DMS 273 treated with DMSO at 0.1 percent for 48 hours (cell line): ENCODE measurements at regions not wholly inside any gene's neighbourhood (a gene's known extent, or its start where the extent isn't known, plus 50 kb on each side); places are given as distances from the start of the nearest gene placed in this dataset.
A peak's percentile ranks its signal among the peaks of the same experiment; 100 is the strongest.
"Not testable (repeated sequence)": the region's sequence is repeated elsewhere in the genome, so short reads cannot be mapped to it uniquely, and the experiment has no call there.

ENCODE experiments used
- DNase-seq: peaks from one replicate; lab custom pipeline; 2025; lab: John Stamatoyannopoulos, UW

DNA sequence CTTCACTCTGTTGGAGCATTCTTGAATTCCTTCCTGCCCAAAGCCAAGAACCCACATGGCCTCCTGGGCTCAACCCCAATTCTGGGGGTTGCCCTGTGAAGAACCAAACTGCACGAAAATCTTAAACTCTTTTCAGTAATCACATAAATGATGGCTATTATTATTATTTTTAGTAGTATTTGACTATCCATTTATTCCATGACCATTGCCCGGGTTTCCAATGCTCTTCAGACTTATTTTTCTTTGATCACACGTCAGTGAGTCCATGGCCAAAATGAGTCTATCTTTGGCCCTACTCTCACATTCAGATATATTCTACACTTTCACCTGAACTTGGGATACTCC, 185.9 kb downstream of the AVL9 start:
- no peak for DNase-seq

DNA sequence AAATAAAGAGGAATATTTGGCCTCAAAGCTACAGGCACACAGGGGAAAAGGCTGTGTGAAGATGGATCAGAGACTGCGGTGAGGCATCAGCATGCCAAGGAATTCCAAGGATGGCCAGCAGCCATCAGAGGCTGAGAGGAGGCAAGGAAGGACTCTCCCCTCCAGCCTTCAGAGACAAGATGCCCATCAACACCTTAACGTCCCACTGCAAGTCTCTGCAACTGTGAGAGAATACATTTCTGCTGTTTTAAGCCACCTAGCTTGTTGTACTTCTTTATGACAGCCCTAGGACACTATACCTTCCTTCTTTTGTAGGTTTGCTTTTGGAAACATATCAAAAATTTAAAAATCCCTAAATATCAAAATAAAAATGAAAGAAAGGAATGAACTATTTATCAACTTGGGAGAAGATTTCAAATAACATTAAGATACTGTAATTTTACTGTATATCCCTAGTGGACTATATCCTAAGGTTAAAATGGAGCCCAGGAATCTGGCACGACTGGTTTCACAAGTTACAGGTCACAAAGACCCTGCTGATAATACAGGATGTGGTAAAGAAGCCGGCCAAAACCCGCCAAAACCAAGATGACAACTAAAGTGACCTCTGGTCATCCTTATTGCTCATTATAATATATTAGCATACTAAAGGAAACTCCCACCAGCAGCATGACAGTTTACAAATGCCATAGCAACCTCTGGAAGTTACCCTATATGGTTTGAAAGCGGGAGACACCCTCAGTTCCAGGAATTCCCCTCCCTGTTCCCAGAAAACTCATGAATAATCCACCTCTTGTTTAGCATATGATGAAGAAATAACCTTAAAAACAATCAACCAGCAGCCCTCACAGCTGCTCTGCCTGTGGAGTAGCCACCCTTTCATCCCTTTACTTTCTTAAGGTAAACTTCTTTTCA, 185.2 kb downstream of the AVL9 start:
- no peak for DNase-seq

- DNase-seq, result no peak
These were observed 183.9 kb downstream of the AVL9 start for GRCh38 chr7:32679192-32679591.

DNA sequence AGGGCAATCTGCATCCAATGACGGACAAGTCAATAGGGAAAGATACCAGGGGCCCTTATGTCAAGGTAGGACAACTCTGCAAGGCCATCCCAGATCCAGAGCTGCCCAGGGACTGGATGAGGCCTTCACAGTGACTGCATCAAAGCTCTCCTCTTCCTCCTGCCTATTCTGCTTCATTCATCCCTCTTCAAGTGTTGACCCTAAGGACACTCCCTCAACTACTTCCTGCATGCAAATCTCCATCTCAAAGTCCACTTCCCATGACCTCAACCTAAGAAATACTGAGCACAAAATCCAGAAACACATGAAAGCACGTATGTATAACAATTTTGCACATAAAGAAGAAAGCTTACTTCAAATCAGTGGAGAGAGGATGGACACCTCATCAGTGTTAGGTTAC, 182.3 kb downstream of the AVL9 start:
- DNase-seq, result no peak

DNA sequence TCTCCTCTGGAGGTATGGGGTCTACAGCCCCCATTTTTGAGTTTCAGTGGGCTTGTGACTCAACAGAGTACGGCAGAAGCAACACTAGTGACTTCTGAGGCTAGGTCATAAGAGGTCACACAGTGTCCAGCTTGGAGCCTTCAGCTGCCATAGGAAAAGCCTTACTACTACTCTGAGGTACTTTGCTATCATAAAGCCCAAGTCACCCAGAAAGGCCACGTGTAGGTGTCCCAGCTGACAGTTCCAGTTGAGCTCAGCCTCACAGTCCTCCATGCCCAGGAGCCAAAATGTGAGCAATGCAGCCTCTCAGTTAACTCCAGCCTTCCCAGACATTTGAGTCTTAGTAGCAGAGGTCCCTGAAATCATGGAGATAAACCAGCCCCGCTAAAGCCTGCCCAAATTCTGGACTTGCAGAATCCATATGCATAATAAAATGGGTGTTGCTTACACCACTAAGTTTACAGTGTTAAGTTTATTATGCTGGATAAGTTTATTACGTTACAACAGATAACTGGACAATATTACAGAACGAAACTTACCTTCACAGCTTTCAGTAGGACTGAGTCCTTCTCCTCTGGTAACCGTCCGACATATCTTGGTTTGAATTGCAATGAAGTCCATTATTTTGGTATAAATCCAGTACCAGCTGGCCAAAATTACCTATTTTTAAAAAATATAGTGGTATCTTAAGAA, 181.1 kb downstream of the AVL9 start:
- DNase-seq, result no peak

- no peak for DNase-seq
These were observed 178.1 kb downstream of the AVL9 start for GRCh38 chr7:32673275-32673983.

DNA sequence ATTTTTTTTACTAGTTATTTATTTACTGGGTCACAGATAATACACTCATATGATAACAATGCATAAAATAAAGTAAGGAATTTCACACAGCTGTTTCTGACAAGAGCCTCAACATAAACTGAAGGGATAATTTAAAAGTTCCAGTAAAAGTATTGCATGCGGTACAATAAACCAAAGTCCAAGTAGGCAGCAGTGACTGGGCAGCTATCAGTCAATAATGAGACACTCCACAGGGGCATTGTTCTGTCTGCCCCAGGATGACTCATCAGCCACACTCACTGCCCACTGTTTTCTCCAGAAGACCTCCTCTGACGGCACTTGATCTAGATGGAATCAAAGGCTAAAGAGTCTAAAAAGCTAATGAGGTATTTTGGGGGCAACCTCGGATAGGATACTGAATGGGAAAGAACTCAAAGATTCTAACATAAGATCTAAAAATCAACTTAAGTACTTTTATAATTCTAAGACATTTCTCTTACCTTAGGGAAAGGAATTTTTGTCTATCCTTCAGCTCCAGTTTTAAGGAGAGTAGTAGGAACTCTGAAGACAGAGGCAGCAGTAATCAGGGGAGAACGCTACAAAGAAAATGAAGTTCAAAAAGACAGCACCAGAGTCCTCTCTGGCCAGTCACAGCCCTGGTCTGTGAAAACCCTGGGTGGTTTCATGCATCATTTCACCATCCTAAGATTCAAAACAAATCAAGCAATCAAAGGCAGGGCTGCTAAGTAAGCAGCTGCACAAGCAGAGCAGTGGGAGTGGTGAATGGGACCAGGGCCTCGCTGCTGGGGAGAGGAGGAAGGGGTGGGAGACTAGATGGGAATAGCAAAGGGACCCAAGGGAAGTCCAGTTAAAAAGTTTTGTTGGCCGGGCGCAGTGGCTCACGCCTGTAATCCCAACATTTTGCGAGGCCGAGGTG, 175.1 kb downstream of the AVL9 start:
- DNase-seq, result no peak

DNA sequence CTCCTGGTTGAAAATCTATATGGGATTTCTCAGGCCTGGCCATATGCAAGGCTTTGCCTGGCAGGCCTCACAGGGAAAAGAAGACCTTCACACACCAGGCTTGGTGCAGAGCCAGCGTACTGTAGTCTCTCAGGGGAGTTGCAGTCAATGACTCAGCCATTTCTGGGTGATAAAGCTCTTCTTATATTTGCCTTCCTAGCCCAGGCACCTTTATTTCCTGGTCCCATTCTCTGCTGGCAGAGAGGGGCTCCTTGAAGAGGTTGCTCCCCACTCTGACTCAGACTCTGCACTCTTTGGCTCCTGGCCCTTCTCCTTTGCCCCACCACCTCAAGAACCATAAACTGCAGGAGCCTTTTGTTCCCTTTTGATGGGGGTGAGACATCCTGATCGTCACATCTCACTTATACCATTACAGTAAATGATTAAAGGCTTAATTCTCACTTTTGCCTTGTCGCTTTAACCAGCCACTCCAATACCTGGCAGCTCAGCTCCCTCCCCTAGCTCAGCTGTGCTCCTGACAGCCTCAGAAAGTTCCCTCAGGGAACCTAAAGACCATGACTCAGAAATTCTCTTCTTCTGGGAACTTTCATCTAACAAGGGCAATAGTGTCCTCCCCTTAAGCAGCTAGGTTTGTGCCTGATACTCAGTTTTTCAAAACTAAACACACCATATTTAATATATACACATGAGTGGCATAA, 174.0 kb downstream of the AVL9 start:
- DNase-seq, result peak; percentile 49

DNA sequence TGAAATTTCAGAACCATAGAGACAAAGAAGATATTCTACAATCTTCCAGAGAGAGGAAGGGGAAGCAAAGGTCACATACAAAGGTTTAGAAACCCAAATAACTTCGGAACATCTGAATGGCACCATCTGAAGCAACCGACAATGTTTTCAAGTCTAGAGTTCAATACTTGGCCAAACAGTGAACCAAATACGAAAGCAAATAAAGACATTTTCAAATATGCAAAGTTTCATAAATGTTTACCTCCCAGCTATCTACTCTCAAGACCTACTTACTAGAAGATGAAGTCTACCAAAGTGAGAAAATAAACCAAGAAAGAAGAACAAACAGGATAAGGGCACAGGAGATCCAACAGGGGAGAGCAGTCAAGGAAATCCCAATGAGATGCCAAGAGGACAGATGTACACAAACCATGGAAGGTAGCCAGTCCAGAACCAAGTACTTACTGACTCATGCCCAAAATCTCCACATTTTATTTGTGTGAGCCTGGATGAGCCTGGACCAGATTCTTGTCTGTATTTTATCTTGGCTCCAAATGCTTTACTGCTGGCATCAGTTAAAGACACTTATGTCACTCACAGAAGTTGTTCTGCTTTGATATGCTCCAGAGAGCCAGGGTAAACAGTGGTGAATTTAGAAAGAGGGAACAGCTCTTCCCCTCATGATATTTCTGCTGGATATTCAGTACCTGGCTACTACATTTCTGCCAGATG, 173.3 kb downstream of the AVL9 start:
- DNase-seq, result peak; percentile 49

GRCh38 chr7:32667586-32667985, 172.3 kb downstream of the AVL9 start:
- not testable (repeated sequence) for DNase-seq

- DNase-seq, result not testable (repeated sequence)
These were observed 168.5 kb downstream of the AVL9 start for GRCh38 chr7:32663805-32664211.

GRCh38 chr7:32662509-32662908, 167.2 kb downstream of the AVL9 start:
- not testable (repeated sequence) for DNase-seq

- no peak for DNase-seq
These were observed 166.6 kb downstream of the AVL9 start for GRCh38 chr7:32661929-32662328.

DNA sequence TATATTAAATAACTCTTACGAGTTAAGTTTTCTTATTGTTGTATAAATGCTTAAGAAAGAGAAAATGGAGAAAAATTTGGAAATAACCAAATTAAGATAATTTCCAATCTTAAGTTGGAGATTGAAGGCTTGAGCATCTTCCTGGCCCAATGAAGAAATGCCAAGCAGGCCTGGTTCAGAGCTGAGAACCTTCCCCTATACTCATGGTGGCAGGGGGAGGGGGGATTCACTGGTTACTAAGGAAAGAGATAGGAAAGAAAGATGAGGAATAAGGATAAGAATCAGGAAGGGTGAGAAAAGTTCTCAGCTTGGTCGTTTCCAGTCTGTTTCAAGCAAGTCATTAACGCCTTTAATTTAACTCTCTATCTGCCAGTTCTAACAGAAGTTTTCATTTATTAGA, 166.2 kb downstream of the AVL9 start:
- no peak for DNase-seq

- DNase-seq, result no peak
These were observed 165.6 kb downstream of the AVL9 start for GRCh38 chr7:32660936-32661335.

DNA sequence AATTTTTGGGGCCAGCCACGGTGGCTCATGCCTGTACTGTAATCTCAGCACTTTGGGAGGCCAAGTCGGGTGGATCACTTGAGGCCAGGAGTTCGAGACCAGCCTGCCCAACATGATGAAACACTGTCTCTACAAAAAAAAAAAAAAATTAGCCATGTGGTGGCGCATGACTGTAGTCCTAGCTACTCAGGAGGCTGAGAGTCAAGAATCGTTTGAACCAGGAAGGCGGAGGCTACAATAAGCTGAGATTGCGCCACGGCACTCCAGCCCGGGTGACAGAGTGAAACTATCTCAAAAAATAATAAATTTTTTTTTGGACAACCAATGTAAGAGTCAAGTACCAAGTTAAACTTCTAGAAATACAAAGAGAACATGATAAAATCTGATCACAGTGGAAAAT, 164.6 kb downstream of the AVL9 start:
- DNase-seq, result no peak

- DNase-seq, result no peak
These were observed 163.2 kb downstream of the AVL9 start for GRCh38 chr7:32658467-32658869.

GRCh38 chr7:32658034-32658433, 162.7 kb downstream of the AVL9 start:
- no peak for DNase-seq

DNA sequence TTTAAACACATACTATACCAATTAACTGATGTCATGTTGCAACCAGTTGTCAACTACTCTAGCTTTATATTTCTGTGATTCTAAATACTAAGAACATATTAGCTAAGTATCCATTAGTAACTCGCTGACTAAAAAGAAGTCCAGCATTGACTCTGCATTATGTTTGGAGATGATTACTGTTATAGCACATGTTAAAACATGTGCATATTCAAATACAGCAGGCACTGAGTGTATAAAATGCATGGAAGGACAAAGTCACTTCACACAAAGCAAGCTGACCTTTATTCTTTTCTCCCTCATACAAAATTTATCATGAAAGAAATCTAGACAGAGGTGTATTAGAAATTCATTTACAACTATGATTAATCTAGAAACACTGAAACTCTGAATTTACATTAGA, 159.3 kb downstream of the AVL9 start:
- DNase-seq, result not testable (repeated sequence)

DNA sequence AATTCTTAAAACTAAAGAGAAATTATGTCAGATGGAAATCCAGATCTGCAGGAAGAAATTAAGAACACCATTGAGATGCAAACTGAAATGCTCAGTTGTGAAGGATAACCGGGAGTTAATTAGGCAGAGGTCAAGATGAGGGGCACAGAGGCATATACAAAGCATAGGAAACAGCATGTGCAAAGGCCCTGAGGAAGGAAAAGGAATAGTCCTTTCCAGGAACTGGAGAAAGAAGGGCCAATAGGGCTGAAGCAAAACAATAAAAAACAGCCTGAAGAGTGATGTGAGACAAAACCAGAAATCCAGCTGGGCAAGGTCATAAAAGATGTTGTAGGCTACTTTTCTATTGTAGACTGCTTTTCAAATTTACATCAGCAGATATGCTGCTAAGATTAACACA, 155.1 kb downstream of the AVL9 start:
- DNase-seq, result not testable (repeated sequence)
